ENCODE measurements at regions not wholly inside any gene's neighbourhood (a gene's known extent, or its start where the extent isn't known, plus 50 kb on each side); places are given as distances from the start of the nearest gene placed in this dataset.

DNA sequence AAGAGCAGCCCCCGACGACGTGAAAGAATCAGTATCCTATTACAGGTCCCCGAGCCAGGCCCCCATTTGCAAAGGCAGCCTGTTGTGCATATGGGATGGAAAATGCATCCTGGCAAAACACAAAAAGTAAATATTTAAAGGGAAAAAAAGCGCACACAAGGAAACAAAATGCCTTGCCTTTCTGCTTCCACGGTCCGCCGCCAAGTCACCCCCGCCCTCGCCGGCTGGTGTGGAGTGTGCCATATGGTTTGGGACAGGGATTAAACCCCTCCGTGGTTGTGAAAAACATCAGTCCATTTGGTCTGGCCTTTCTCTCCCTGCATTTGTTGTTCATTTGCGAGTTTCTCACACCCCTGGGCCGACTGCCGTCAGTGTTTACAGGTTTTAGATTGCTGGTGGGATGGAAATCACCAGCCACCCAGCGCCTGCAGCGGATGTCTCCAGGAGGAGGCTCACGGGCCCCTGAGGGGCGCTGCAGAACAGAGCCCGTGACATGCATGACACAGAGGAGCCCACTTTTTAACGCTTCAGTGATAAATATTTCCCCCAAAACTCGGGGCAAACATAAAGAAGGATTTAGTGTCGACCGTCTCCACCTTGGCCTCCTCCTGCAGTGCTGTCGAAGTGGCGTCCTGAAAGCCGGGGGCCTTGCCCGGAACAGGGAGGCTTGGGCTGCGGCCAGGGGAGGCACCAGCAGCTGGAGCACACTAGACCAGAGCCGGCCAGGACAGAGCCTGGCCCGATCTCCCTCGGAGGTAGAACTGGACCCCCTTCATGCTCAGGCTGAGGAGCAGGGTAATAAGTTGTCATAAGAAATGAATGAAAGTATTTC lies 161.5 kb downstream of the HSD17B3 start:
- DNase-seq = no peak

DNA sequence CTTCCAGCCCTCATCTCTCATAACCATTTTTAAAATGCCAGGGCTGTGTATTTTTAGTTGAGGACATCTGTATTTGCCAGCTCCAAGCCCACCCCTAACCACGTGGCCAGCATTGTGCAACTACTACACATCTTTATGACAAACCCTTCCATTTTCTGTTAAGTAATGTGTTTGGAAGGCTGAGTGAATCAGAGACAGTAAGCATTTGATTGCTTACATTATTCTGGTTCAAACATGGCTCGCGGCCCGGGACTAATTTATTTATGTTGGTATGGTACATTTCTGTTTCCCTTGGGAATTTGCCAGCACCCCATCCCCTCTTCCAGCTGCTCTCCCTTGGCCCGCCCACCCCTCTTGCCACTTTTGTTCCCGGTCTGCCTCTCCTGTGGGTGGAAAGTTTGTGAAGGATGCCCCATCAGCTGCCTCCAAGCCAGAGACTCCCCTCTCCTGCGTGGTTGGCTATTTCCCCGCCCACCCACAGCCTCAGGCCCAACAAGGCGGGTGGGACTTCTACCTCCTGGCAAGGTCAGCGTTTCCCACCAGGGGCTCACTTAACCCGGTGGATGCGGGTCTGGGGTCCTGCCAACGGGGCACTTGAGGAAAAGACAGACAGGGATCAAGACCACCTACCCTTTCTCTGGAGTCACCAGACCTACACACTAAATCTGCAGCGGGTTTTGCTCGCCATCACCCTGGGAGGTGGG lies 162.2 kb downstream of the HSD17B3 start:
- in situ Hi-C loops (cut with MboI; ENCODE audit: low sequenced_read_pairs in 4 of 4) (no loop called here), intact Hi-C loops (cut with DNase I; ENCODE audit: low total_unique reads) (no loop called here)
- Histone ChIP-seq H3K27ac (no peak overlapping the region), H3K4me3 (no peak overlapping the region), H3K9me3 (no peaks in the 10 kb centered on the region), H3K36me3 (no peaks in the 10 kb centered on the region), H3K27me3 (peaks cover 0 to 6% (median 2%) of the 10 kb centered on the region in 3 donors), H3K4me1 (no peaks in the 10 kb centered on the region)
- DNase-seq (peak; percentile 19 to 38), ATAC-seq (peak in 1 of 2 donors; percentile 36)
- TF ChIP-seq POLR2A (IDR thresholded peaks at IDR 0.05) = no peak
- TF ChIP-seq, protein P1, sequence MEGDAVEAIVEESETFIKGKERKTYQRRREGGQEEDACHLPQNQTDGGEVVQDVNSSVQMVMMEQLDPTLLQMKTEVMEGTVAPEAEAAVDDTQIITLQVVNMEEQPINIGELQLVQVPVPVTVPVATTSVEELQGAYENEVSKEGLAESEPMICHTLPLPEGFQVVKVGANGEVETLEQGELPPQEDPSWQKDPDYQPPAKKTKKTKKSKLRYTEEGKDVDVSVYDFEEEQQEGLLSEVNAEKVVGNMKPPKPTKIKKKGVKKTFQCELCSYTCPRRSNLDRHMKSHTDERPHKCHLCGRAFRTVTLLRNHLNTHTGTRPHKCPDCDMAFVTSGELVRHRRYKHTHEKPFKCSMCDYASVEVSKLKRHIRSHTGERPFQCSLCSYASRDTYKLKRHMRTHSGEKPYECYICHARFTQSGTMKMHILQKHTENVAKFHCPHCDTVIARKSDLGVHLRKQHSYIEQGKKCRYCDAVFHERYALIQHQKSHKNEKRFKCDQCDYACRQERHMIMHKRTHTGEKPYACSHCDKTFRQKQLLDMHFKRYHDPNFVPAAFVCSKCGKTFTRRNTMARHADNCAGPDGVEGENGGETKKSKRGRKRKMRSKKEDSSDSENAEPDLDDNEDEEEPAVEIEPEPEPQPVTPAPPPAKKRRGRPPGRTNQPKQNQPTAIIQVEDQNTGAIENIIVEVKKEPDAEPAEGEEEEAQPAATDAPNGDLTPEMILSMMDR (IDR thresholded peaks at IDR 0.05 in 4 of 5, conservative IDR thresholded peaks at IDR 0.05 in 1 of 5) = no peak

More for the DNA sequence above, 161.5 kb downstream of the HSD17B3 start:
- no peak overlapping the region for H3K4me3 ChIP-seq
- TF ChIP-seq POLR2A (IDR thresholded peaks at IDR 0.05) = no peak
- TF ChIP-seq, protein P1 (IDR thresholded peaks at IDR 0.05 in 4 of 5, conservative IDR thresholded peaks at IDR 0.05 in 1 of 5) = no peak
- H3K4me1 ChIP-seq = no peaks in the 10 kb centered on the region
- no peak overlapping the region for H3K27ac ChIP-seq
- no peaks in the 10 kb centered on the region for H3K9me3 ChIP-seq
- peaks cover 0 to 6% (median 2%) of the 10 kb centered on the region in 3 donors for H3K27me3 ChIP-seq
- ATAC-seq = no peak
- in situ Hi-C loops (cut with MboI; ENCODE audit: low sequenced_read_pairs in 4 of 4) (no loop called here), intact Hi-C loops (cut with DNase I; ENCODE audit: low total_unique reads) (no loop called here)
- H3K36me3 ChIP-seq = no peaks in the 10 kb centered on the region

DNA sequence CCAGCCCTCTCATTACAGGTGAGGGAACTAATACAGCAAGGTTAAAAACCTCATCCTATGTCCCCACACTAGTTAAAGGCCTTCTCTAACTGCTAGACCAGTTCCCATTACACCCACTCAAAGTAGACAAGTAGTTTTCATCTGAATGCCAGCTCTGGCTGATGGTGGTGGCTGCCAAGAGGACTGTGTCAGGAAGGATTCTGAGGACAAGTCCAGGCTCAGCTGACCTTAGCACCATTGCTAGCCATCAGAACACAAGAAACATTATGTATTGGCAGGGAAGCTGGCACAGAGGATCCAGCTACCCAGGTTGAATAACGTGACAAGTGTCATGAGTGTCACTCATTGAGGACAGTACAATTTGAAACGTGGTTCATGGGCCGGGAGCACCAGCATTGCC lies 163.4 kb downstream of the HSD17B3 start:
- TF ChIP-seq POLR2A (IDR thresholded peaks at IDR 0.05) = no peak
- TF ChIP-seq, protein P1 (IDR thresholded peaks at IDR 0.05 in 4 of 5, conservative IDR thresholded peaks at IDR 0.05 in 1 of 5) = no peak
- no peaks in the 10 kb centered on the region for H3K9me3 ChIP-seq
- no peaks in the 10 kb centered on the region for H3K4me1 ChIP-seq
- in situ Hi-C loops (cut with MboI; ENCODE audit: low sequenced_read_pairs in 4 of 4) (no loop called here), intact Hi-C loops (cut with DNase I; ENCODE audit: low total_unique reads) (no loop called here)
- peaks cover 0 to 6% (median 2%) of the 10 kb centered on the region in 3 donors for H3K27me3 ChIP-seq
- DNase-seq = no peak
- no peak for ATAC-seq
- no peaks in the 10 kb centered on the region for H3K36me3 ChIP-seq
- no peak overlapping the region for H3K27ac ChIP-seq
- H3K4me3 ChIP-seq = no peak overlapping the region

DNA sequence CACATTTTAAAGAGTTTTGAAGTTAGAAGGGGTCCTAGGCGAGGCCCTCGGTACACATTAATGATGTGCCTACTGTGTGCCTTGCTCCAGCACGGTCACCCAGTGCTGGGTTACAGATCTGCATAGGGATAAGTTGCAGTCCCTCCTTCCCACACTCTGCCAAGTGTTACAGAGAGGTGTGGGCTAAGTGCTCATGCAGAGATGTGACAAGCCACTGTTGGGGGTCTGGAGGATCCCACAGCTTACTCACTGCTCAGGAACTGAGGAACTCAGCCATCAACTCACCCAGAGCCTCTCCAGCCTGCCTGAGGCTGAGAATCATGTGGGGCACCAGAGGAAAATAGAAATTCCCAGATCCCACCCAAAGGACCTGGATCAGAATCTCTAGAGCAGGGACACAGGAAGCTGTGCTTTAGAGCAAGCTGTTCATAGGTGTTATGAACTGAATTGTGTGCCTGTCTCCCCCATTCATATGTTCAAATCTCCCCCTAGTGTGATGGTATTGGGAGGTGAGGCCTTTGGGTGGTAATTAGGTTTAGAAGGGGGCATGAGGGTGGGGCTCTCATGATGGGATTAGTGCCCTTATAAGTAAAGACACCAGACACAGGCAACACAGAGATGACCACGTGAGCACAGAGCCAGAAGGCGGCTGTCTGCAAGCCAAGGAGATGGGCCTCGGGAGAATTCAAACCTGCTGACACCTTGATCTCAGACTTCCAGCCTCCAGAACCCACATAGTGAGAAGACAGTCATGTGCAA lies 164.1 kb downstream of the HSD17B3 start:
- H3K4me3 ChIP-seq = no peak overlapping the region
- H3K27ac ChIP-seq = no peak overlapping the region
- H3K27me3 ChIP-seq = peaks cover 0 to 6% (median 2%) of the 10 kb centered on the region in 3 donors
- H3K4me1 ChIP-seq = no peaks in the 10 kb centered on the region
- ATAC-seq (no peak), DNase-seq (no peak)
- intact Hi-C loops (cut with DNase I; ENCODE audit: low total_unique reads) (no loop called here), in situ Hi-C loops (cut with MboI; ENCODE audit: low sequenced_read_pairs in 4 of 4) (no loop called here)
- no peak for TF ChIP-seq POLR2A (IDR thresholded peaks at IDR 0.05)
- TF ChIP-seq, protein P1 (IDR thresholded peaks at IDR 0.05 in 4 of 5, conservative IDR thresholded peaks at IDR 0.05 in 1 of 5) = no peak
- H3K36me3 ChIP-seq = no peaks in the 10 kb centered on the region
- H3K9me3 ChIP-seq = no peaks in the 10 kb centered on the region

Measured in gastrocnemius medialis (tissue), 4 donors.